Stimulated activated effector memory CD8-positive, alpha-beta T cell treated with anti-CD3 and anti-CD28 coated beads, Interleukin-12 subunit alpha, Interleukin-12 subunit beta, amount 100 ng/mL, for 72 hours (primary cell): ENCODE measurements at regions not wholly inside any gene's neighbourhood (a gene's known extent, or its start where the extent isn't known, plus 50 kb on each side); places are given as distances from the start of the nearest gene placed in this dataset.
"Not testable (repeated sequence)": the region's sequence is repeated elsewhere in the genome, so short reads cannot be mapped to it uniquely, and the experiment has no call there.

Experiments
- ATAC-seq: fragments of 150-1000 bp; cut with Tn5 transposase; 2 replicates; pipeline ENCODE4 v1.10.0; 2021
- DNase-seq, 2 donors: peaks; one replicate each; pipeline ENCODE4 v3.0.0; 2021 to 2022; ENCODE audit warnings: low spot score in 2 of 2
- H3K27ac Mint-ChIP-seq: one replicate; pipeline ENCODE4 v1.8.0; 2022; ENCODE audit warnings: mild to moderate bottlenecking, mixed read lengths
- H3K36me3 Mint-ChIP-seq: one replicate; pipeline ENCODE4 v1.8.0; 2022; ENCODE audit warnings: mild to moderate bottlenecking, mixed read lengths
- H3K4me1 Mint-ChIP-seq: one replicate; pipeline ENCODE4 v1.8.0; 2022; ENCODE audit warnings: mixed read lengths
- H3K4me3 Mint-ChIP-seq: one replicate; pipeline ENCODE4 v1.8.0; 2022; ENCODE audit warnings: mild to moderate bottlenecking, mixed read lengths
- H3K9me3 Mint-ChIP-seq: one replicate; pipeline ENCODE4 v1.8.0; 2022; ENCODE audit warnings: mixed read lengths

DNA sequence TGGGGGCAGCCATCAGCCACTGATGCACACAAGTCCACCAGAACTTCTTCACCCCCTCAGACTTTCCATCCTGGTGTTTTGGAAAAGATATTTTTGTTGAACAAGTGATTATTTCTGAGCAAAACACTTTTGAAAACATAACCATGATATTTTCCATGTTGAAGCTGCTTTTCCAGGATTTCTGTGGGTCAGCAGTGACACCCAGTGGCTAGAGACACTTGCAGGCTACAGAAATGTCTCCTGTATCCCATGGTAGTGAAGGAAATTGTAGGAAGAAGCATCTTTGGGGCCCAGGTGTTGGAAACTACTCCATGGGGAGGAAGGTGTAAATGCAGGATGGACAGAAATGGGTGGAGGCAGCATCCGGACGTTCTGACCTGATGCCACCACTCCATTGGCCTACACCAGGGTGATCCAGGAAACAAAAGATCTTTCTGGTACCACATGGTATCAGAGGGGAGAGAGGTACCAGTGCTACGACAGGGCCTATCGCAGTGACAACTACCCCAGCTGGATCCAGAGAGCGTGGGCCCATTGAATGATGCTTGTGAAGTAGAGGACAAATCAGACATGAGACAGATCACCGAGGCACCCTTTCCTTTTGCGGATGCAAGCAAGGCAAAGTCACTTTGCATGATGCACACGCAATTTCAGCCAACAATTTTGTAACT lies 111.7 kb upstream of the COBL start:
- H3K36me3 Mint-ChIP-seq = no peaks in the 10 kb centered on the region
- no peak for DNase-seq
- no peak for ATAC-seq
- no peaks in the 10 kb centered on the region for H3K9me3 Mint-ChIP-seq
- no peak overlapping the region for H3K27ac Mint-ChIP-seq
- H3K4me1 Mint-ChIP-seq = no peaks in the 10 kb centered on the region
- no peak overlapping the region for H3K4me3 Mint-ChIP-seq

DNA sequence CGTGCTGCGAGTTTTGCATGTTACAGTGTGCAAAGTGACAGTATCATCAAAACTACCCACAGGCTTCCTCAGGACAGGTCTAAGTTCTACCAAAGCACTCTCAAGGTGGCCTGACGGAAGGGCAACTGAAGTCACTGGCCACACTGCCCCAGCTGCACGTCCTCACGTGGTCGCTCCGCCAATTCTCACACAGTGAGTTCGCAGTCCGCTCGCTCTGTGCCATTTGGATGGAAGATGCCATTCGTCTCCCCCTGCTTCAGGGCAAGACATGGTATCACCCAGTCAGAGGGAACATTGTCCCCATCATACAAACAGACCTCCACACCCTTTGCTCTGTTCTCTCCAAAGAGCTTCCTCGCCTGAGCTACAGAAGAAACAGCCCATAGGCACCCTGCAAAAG lies 109.6 kb upstream of the COBL start:
- ATAC-seq (no peak), DNase-seq (no peak)
- no peak overlapping the region for H3K27ac Mint-ChIP-seq
- H3K4me3 Mint-ChIP-seq = no peak overlapping the region
- no peaks in the 10 kb centered on the region for H3K36me3 Mint-ChIP-seq
- H3K9me3 Mint-ChIP-seq = no peaks in the 10 kb centered on the region
- H3K4me1 Mint-ChIP-seq = no peaks in the 10 kb centered on the region

DNA sequence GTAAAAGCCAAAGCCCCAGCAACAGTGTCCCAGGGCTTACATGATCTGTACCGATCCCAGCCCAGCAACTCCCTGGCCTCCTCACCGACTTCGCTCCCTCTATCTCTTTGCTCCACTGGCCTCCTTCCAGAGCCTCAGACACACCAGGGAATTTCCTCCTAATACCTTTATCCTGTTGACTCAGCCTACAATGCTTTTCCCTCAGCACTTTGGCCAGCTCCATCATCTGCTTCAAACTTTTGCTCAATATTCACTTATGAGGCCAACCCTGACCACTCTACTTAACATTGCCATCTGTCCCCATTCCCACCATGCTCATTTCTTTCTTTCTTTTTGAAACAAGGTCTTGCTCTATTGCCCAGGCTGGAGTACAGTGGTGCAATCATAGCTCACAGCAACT lies 93.3 kb upstream of the COBL start:
- H3K4me3 Mint-ChIP-seq, ATAC-seq, H3K36me3 Mint-ChIP-seq, H3K27ac Mint-ChIP-seq, H3K4me1 Mint-ChIP-seq, H3K9me3 Mint-ChIP-seq, DNase-seq: not testable (repeated sequence)

DNA sequence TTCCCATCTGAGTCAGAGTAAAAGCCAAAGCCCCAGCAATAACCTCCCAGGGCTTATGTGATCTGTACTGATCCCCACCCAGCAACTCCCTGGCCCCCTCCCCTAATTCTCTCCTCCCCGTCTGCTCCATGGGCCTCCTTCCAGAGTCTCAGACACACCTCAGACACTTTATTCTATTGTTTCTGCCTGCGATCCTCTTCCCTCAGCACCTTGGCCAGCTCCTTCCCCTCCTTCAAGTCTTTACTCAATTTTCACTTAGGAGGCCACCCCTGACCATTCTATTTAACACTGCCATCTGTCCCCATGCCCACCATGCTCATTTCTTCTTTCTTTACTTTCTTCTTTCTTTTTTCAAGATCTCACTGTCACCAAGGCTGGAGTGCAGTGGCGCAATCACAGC lies 81.0 kb upstream of the COBL start:
- not testable (repeated sequence) for H3K27ac Mint-ChIP-seq, ATAC-seq, H3K4me1 Mint-ChIP-seq, H3K9me3 Mint-ChIP-seq, DNase-seq, H3K4me3 Mint-ChIP-seq, H3K36me3 Mint-ChIP-seq

DNA sequence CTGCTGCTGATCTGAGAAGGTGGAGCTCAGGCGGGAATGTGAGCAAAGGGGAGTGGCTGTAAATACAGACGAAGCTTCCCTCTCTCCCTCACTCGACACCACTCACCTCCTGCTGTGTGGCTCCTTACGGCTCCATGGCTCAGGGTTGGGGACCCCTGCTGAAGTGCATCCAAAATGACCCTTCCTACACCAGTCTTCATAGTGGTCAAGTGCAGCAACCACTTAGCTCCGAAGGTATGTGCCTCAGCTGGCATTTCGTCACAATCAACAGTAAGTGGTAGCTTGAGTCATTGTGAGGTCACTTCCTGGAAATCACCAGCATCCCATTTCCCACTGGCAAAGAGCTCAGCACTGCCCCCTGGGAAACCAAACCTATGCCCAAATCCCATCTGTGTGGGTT lies 76.4 kb upstream of the COBL start:
- not testable (repeated sequence) for ATAC-seq, H3K9me3 Mint-ChIP-seq, H3K27ac Mint-ChIP-seq, DNase-seq, H3K36me3 Mint-ChIP-seq, H3K4me3 Mint-ChIP-seq, H3K4me1 Mint-ChIP-seq

DNA sequence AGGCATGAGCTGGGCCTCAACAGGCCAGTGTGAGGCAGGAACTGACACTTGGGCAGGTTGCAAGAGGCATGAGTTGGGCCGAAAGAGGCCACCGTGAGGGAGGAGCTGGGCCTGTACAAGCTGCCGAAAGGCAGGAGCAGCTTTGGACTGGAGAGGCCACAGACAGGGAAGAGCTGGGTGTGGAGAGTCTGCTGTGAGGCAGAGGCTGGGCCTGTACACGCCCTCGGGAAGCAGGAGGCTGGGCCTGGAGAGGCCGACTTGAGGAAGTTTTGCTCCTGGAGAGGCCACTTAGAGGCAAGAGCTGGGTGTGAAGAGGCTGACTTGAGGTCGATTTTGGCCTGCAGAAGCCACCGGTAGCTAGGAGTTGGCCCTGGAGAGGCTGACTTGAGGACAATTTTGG lies 73.3 kb upstream of the COBL start:
- H3K4me3 Mint-ChIP-seq, DNase-seq, H3K4me1 Mint-ChIP-seq, H3K36me3 Mint-ChIP-seq, ATAC-seq, H3K27ac Mint-ChIP-seq, H3K9me3 Mint-ChIP-seq: not testable (repeated sequence)

DNA sequence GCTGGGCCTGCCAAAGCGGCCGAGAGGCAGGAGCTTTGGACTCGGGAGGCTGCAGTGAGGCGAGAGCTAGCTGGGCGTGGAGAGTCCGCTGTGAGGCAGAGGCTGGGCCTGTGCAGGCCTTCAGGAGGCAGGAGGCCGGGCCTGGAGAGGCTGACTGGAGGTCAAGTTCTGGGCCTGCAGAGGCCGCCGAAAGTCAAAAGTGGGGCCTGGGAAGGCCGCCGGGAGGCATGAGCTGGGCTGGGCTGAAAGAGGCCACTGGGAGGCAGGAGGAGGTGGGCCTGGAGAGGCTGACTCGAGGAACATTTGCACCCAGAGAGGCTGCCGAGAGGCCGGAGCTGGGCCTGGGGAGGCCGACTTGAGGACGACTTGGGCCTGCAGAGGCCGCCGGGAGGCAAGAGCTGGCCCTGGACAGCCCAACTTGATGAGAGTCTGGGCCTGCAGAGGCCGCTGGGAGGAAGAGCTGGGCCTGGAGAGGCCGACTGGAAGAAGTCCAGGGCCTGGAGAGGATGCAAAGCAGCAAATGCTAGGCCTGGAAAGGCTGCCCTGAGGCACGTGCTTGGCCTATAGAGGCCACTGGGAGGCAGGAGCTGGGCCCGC lies 72.7 kb upstream of the COBL start:
- not testable (repeated sequence) for DNase-seq, H3K9me3 Mint-ChIP-seq, H3K4me1 Mint-ChIP-seq, H3K27ac Mint-ChIP-seq, H3K4me3 Mint-ChIP-seq, ATAC-seq, H3K36me3 Mint-ChIP-seq

DNA sequence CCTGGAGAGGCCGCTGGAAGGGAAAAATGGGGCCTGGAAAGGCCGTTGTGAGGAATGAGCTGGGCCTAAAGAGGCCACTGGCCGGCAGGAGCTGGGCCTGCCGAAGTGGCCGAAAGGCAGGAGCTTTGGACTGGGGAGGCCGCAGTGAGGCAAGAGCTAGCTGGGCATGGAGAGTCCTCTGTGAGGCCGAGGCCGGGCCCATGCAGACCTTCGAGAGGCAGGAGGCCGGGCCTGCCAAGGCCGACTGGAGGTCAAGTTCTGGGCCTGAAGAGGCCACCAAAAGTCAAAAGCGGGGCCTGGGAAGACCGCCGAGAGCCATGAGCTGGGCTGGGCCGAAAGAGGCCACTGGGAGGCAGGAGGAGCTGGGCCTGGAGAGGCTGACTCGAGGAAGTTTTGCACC lies 71.6 kb upstream of the COBL start:
- not testable (repeated sequence) for H3K36me3 Mint-ChIP-seq, DNase-seq

DNA sequence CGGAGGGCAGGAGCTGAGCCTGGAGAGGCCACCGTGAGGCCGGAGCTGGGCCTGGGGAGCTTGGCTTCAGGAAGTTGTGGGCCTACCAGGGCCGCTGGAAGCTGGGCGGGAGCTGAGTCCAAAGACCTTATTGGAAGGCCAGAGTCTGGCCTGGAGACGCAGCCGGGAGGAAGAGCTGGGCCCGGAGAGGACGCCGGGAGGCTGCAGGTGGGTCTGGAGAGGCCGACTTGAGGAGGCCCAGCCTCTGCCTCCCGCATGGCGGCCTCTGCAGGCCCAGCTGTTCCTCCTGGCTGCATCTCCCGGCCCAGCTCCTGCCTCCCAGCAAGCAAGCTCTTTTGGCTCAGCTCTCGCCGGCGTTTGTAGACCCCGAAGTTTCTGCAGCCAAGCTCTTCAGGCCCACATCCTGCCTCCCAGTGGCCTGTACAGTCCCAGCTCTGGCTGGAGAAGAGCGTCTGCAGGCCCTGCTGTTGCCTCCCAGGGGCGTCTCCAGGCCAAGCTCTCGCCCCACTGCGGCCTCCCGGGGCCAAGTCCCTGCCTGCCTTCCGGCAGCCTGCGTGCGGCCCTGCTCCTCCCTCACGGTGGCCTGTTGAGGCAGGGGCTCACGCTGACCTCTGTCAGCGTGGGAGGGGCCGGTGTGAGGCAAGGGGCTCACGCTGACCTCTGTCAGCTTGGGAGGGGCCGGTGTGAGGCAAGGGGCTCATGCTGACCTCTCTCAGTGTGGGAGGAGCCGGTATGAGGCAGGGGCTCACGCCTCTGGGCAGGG lies 70.4 kb upstream of the COBL start:
- H3K27ac Mint-ChIP-seq, H3K36me3 Mint-ChIP-seq, H3K9me3 Mint-ChIP-seq, DNase-seq, ATAC-seq, H3K4me3 Mint-ChIP-seq, H3K4me1 Mint-ChIP-seq: not testable (repeated sequence)

More for the DNA sequence above, 71.6 kb upstream of the COBL start:
- not testable (repeated sequence) for H3K27ac Mint-ChIP-seq, H3K9me3 Mint-ChIP-seq, H3K4me3 Mint-ChIP-seq, H3K4me1 Mint-ChIP-seq, ATAC-seq

DNA sequence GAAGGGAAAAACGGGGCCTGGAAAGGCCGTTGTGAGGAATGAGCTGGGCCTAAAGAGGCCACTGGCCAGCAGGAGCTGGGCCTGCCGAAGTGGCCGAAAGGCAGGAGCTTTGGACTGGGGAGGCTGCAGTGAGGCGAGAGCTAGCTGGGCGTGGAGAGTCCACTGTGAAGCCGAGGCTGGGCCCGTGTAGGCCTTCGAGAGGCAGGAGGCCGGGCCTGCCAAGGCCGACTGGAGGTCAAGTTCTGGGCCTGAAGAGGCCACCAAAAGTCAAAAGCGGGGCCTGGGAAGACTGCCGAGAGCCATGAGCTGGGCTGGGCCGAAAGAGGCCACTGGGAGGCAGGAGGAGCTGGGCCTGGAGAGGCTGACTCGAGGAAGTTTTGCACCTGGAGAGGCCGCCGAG lies 69.6 kb upstream of the COBL start:
- H3K27ac Mint-ChIP-seq, H3K4me1 Mint-ChIP-seq, DNase-seq, H3K4me3 Mint-ChIP-seq, H3K36me3 Mint-ChIP-seq, H3K9me3 Mint-ChIP-seq, ATAC-seq: not testable (repeated sequence)

DNA sequence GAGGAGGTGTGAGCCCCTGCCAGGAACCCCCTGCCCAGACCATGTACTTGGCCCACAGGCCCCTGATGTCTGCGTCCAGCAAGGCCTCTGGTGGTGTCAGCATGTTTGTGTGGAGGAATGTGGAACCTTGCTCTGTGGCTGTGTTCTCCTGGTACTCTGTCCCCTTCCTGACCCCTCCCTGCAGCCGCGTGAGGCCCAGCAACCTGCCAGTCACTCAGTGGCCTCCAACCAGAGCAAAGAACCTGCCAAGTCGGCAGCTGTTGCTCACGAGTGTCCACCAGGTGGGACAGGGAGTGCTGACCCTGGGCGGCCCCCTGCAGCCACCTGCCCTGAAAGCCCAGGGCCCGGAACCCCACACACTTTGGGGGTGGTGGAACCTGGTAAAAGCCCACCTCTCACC lies 65.6 kb upstream of the COBL start:
- not testable (repeated sequence) for H3K9me3 Mint-ChIP-seq, DNase-seq, H3K4me3 Mint-ChIP-seq, H3K27ac Mint-ChIP-seq, ATAC-seq, H3K36me3 Mint-ChIP-seq, H3K4me1 Mint-ChIP-seq

DNA sequence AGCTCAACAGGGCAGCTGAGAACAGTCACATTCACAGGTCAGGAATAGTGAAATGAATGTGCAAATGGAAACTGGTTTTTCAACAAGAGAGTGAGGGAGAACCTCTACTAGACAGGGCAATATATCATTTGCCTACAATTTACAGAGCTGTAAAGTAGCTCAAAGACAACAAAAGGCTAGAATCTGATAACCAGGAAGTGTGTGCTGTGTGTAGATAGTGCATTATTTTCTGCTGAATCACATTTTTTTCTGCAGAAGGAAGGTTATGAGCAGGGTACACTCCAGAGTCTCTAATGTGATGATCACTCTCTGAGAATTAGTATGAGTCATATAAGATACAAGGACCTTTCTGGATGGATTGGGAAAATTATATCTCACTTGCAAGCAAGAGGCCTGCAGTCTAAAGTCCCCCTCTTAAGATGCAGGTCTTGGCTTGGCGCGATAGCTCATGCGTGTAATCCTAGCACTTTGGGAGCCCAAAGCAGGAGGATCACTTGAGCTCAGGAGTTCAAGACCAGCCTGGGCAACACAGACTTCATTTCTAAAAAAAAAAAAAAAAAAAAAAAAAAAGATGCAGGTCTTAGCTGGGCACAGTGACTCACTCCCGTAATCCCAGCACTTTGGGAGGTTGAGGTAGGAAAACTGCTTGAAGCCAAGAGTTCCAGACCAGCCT lies 59.9 kb upstream of the COBL start:
- Mint-ChIP-seq H3K4me3 (no peak overlapping the region), H3K9me3 (no peaks in the 10 kb centered on the region), H3K27ac (no peak overlapping the region), H3K4me1 (no peaks in the 10 kb centered on the region), H3K36me3 (no peaks in the 10 kb centered on the region)
- DNase-seq = no peak
- ATAC-seq = no peak

DNA sequence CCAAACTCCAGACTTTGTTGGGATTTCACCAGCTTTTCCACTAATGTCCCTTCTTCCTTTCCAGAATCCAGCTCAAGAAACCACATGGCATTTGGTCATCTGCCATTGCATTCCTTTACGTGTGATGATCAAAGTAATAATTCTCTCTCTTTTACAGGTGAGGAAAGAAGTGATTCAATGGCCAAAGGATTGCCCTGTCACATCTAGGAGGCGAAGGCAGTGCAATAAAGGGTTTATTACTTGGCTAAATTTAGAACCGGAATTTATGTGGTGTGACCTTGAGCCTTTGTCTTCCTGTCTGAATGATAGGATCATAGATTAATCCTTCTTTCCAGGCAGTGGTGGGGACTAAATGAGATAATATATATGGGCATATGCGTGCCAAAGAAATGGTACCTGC lies 58.3 kb upstream of the COBL start:
- Mint-ChIP-seq H3K4me1 (no peaks in the 10 kb centered on the region), H3K27ac (no peak overlapping the region), H3K9me3 (no peaks in the 10 kb centered on the region), H3K4me3 (no peak overlapping the region), H3K36me3 (no peaks in the 10 kb centered on the region)
- no peak for ATAC-seq
- no peak for DNase-seq

DNA sequence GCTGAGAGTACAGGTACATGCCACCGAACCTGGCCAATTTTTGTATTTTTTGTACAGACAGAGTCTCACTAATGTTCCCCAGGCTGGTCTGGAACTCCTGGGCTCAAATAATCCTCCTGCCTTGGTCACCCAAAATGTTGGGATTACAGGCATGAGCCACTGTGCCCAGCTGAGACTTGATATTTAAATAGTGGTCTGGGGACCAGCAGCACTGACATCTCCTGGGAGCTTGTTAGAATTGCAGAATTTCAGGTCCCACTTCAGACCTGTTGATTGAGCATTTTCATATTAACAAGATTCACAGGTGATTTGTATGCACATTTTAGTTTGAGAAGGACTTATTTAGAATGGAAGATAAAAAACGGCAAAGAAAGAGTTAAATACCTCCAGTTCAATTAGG lies 57.0 kb upstream of the COBL start:
- H3K36me3 Mint-ChIP-seq, H3K9me3 Mint-ChIP-seq, DNase-seq, H3K4me1 Mint-ChIP-seq, H3K4me3 Mint-ChIP-seq, ATAC-seq, H3K27ac Mint-ChIP-seq: not testable (repeated sequence)

DNA sequence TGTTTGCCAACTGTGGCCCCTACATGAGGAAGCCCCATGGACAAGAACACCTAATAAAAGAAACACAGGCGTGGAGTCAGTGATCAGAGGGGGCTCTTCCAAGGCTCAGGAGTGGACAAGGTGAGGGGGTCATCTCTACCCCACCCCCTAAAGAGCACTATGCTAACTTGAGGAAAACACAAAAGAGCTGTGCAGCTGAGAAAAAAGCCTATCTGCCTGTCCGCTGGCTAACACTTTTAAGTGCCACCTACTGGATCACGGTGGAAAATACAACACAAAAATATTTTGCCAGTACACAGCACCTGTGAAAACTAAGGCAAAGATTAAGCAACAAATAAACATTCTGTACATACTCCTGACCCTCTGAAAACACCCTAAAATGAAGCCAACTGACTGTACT lies 53.1 kb upstream of the COBL start:
- DNase-seq = no peak
- H3K27ac Mint-ChIP-seq = no peak overlapping the region
- ATAC-seq = no peak
- no peaks in the 10 kb centered on the region for H3K9me3 Mint-ChIP-seq
- H3K4me1 Mint-ChIP-seq = no peaks in the 10 kb centered on the region
- H3K4me3 Mint-ChIP-seq = no peak overlapping the region
- H3K36me3 Mint-ChIP-seq = no peaks in the 10 kb centered on the region

DNA sequence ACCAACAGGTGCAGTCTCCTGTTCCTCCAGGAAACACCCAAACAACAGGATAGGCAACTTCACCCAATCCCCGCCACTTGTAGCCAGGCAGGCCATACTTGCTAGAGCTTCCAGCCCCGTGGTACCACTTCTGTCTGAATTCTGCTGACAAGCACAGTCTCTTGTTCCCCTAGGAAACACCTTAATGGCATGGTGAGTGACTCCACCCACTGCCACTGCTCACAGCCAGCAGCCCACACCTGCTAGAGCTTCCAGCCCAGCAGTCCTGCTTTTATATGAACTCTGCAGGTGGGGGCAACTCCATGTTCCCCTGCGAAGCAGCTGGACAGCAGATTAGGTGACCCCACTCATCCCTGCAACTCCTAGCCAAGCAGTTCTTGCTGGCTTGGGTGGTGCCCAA lies 52.6 kb upstream of the COBL start:
- H3K9me3 Mint-ChIP-seq, DNase-seq, H3K36me3 Mint-ChIP-seq, H3K27ac Mint-ChIP-seq, H3K4me3 Mint-ChIP-seq, H3K4me1 Mint-ChIP-seq, ATAC-seq: not testable (repeated sequence)
